ENCODE measurements at regions not wholly inside any gene's neighbourhood (a gene's known extent, or its start where the extent isn't known, plus 50 kb on each side); places are given as distances from the start of the nearest gene placed in this dataset.

- Histone ChIP-seq H3K27me3 (ENCODE audit: control insufficient read depth, insufficient read depth, low read length) (no peaks in the 10 kb centered on the region), H3K4me1 (ENCODE audit: control insufficient read depth, insufficient read depth, low read length) (no peaks in the 10 kb centered on the region), H3K4me3 (ENCODE audit: low read depth, low read length) (no peak overlapping the region), H3K36me3 (ENCODE audit: control insufficient read depth, insufficient read depth, low read length) (no peaks in the 10 kb centered on the region), H3K9me3 (ENCODE audit: control insufficient read depth, insufficient read depth, low read length) (no peaks in the 10 kb centered on the region), H3K9ac (ENCODE audit: low read depth, low read length) (no peak overlapping the region)
Observed at GRCh38 chr2:215760557-215760956, 252.8 kb downstream of the MREG start.

GRCh38 chr2:215760091-215760490 lies 253.3 kb downstream of the MREG start:
- H3K9ac ChIP-seq (ENCODE audit: low read depth, low read length) = no peak overlapping the region
- no peaks in the 10 kb centered on the region for H3K4me1 ChIP-seq (ENCODE audit: control insufficient read depth, insufficient read depth, low read length)
- H3K9me3 ChIP-seq (ENCODE audit: control insufficient read depth, insufficient read depth, low read length) = no peaks in the 10 kb centered on the region
- no peaks in the 10 kb centered on the region for H3K36me3 ChIP-seq (ENCODE audit: control insufficient read depth, insufficient read depth, low read length)
- no peaks in the 10 kb centered on the region for H3K27me3 ChIP-seq (ENCODE audit: control insufficient read depth, insufficient read depth, low read length)
- H3K4me3 ChIP-seq (ENCODE audit: low read depth, low read length) = no peak overlapping the region

GRCh38 chr2:215758691-215759090 lies 254.7 kb downstream of the MREG start:
- no peaks in the 10 kb centered on the region for H3K9me3 ChIP-seq (ENCODE audit: control insufficient read depth, insufficient read depth, low read length)
- no peak overlapping the region for H3K4me3 ChIP-seq (ENCODE audit: low read depth, low read length)
- H3K27me3 ChIP-seq (ENCODE audit: control insufficient read depth, insufficient read depth, low read length) = no peaks in the 10 kb centered on the region
- H3K4me1 ChIP-seq (ENCODE audit: control insufficient read depth, insufficient read depth, low read length) = no peaks in the 10 kb centered on the region
- no peaks in the 10 kb centered on the region for H3K36me3 ChIP-seq (ENCODE audit: control insufficient read depth, insufficient read depth, low read length)
- H3K9ac ChIP-seq (ENCODE audit: low read depth, low read length) = no peak overlapping the region

GRCh38 chr2:215756346-215756730 lies 257.0 kb downstream of the MREG start:
- Histone ChIP-seq H3K27me3 (ENCODE audit: control insufficient read depth, insufficient read depth, low read length) (no peaks in the 10 kb centered on the region), H3K9ac (ENCODE audit: low read depth, low read length) (no peak overlapping the region), H3K4me1 (ENCODE audit: control insufficient read depth, insufficient read depth, low read length) (no peaks in the 10 kb centered on the region), H3K36me3 (ENCODE audit: control insufficient read depth, insufficient read depth, low read length) (no peaks in the 10 kb centered on the region), H3K9me3 (ENCODE audit: control insufficient read depth, insufficient read depth, low read length) (no peaks in the 10 kb centered on the region), H3K4me3 (ENCODE audit: low read depth, low read length) (no peak overlapping the region)

- H3K4me1 ChIP-seq (ENCODE audit: control insufficient read depth, insufficient read depth, low read length) = no peaks in the 10 kb centered on the region
- H3K9me3 ChIP-seq (ENCODE audit: control insufficient read depth, insufficient read depth, low read length) = no peaks in the 10 kb centered on the region
- H3K9ac ChIP-seq (ENCODE audit: low read depth, low read length) = no peak overlapping the region
- H3K27me3 ChIP-seq (ENCODE audit: control insufficient read depth, insufficient read depth, low read length) = no peaks in the 10 kb centered on the region
- H3K4me3 ChIP-seq (ENCODE audit: low read depth, low read length) = no peak overlapping the region
- no peaks in the 10 kb centered on the region for H3K36me3 ChIP-seq (ENCODE audit: control insufficient read depth, insufficient read depth, low read length)
Observed at GRCh38 chr2:215755641-215756345, 257.6 kb downstream of the MREG start.

- Histone ChIP-seq H3K36me3 (ENCODE audit: control insufficient read depth, insufficient read depth, low read length) (no peaks in the 10 kb centered on the region), H3K9ac (ENCODE audit: low read depth, low read length) (no peak overlapping the region), H3K4me1 (ENCODE audit: control insufficient read depth, insufficient read depth, low read length) (no peaks in the 10 kb centered on the region), H3K27me3 (ENCODE audit: control insufficient read depth, insufficient read depth, low read length) (no peaks in the 10 kb centered on the region), H3K4me3 (ENCODE audit: low read depth, low read length) (no peak overlapping the region), H3K9me3 (ENCODE audit: control insufficient read depth, insufficient read depth, low read length) (no peaks in the 10 kb centered on the region)
Observed at GRCh38 chr2:215754546-215754945, 258.8 kb downstream of the MREG start.

- Histone ChIP-seq H3K4me3 (ENCODE audit: low read depth, low read length) (no peak overlapping the region), H3K27me3 (ENCODE audit: control insufficient read depth, insufficient read depth, low read length) (no peaks in the 10 kb centered on the region), H3K36me3 (ENCODE audit: control insufficient read depth, insufficient read depth, low read length) (no peaks in the 10 kb centered on the region), H3K9me3 (ENCODE audit: control insufficient read depth, insufficient read depth, low read length) (no peaks in the 10 kb centered on the region), H3K4me1 (ENCODE audit: control insufficient read depth, insufficient read depth, low read length) (no peaks in the 10 kb centered on the region), H3K9ac (ENCODE audit: low read depth, low read length) (no peak overlapping the region)
Observed at GRCh38 chr2:215753808-215754207, 259.5 kb downstream of the MREG start.

GRCh38 chr2:215752991-215753390 lies 260.4 kb downstream of the MREG start:
- no peaks in the 10 kb centered on the region for H3K9me3 ChIP-seq (ENCODE audit: control insufficient read depth, insufficient read depth, low read length)
- no peaks in the 10 kb centered on the region for H3K36me3 ChIP-seq (ENCODE audit: control insufficient read depth, insufficient read depth, low read length)
- H3K27me3 ChIP-seq (ENCODE audit: control insufficient read depth, insufficient read depth, low read length) = no peaks in the 10 kb centered on the region
- no peak overlapping the region for H3K4me3 ChIP-seq (ENCODE audit: low read depth, low read length)
- H3K9ac ChIP-seq (ENCODE audit: low read depth, low read length) = no peak overlapping the region
- no peaks in the 10 kb centered on the region for H3K4me1 ChIP-seq (ENCODE audit: control insufficient read depth, insufficient read depth, low read length)

GRCh38 chr2:215752436-215752835 lies 260.9 kb downstream of the MREG start:
- Histone ChIP-seq H3K9ac (ENCODE audit: low read depth, low read length) (no peak overlapping the region), H3K36me3 (ENCODE audit: control insufficient read depth, insufficient read depth, low read length) (no peaks in the 10 kb centered on the region), H3K27me3 (ENCODE audit: control insufficient read depth, insufficient read depth, low read length) (no peaks in the 10 kb centered on the region), H3K4me3 (ENCODE audit: low read depth, low read length) (no peak overlapping the region), H3K9me3 (ENCODE audit: control insufficient read depth, insufficient read depth, low read length) (no peaks in the 10 kb centered on the region), H3K4me1 (ENCODE audit: control insufficient read depth, insufficient read depth, low read length) (no peaks in the 10 kb centered on the region)

DNA sequence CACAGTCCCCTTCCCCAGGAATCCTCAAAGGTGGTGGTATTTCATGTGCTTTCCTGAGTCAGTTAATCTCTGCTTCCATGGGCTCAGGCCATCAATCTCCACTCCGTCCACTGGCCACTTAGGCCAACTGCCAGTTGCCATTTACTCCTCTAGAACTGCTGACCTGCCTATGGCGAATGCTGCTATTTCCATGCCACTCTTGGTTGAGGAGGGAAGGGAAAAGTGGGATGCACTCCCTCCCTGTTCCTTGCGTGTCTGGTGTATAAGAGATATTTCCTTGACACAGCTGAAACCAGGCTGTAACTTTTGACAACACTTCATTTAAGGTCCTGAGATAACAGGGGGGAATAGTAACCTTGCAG lies 261.5 kb downstream of the MREG start:
- H3K9ac ChIP-seq (ENCODE audit: low read depth, low read length) = no peak overlapping the region
- no peaks in the 10 kb centered on the region for H3K9me3 ChIP-seq (ENCODE audit: control insufficient read depth, insufficient read depth, low read length)
- no peaks in the 10 kb centered on the region for H3K27me3 ChIP-seq (ENCODE audit: control insufficient read depth, insufficient read depth, low read length)
- H3K36me3 ChIP-seq (ENCODE audit: control insufficient read depth, insufficient read depth, low read length) = no peaks in the 10 kb centered on the region
- no peaks in the 10 kb centered on the region for H3K4me1 ChIP-seq (ENCODE audit: control insufficient read depth, insufficient read depth, low read length)
- H3K4me3 ChIP-seq (ENCODE audit: low read depth, low read length) = no peak overlapping the region

DNA sequence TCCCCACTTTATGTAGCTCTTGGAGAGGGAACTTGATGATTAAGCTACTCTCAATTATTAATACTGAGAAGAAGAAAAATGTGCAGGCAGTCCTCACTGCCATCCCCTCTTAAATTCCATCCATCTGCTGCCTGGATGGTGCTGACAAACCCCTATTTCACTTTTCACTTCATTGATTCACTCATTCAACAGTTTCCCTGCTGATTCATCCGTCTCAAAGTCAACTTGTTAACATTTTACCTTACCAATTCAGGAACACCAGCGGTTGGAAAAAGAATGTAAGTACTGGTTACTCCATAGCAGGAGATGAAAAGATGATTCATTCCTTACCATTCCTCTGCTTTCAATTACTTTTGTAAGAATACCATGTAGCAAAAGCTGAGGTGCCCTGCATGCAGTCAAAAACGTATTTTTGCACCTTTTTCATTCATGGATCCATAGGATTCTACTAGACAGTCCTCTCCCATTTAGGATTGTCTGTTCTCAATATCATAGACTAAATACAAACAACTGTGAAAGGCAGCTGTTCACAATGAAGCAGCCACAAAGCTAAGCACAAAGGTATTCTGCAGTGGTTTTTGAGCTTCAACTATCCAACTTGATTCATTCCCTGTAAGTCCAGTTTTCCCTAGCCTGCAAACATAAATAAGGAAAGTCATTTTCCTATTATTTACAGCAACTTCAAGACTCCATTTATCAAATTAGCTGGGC lies 262.0 kb downstream of the MREG start:
- H3K27me3 ChIP-seq (ENCODE audit: control insufficient read depth, insufficient read depth, low read length) = no peaks in the 10 kb centered on the region
- no peaks in the 10 kb centered on the region for H3K4me1 ChIP-seq (ENCODE audit: control insufficient read depth, insufficient read depth, low read length)
- H3K4me3 ChIP-seq (ENCODE audit: low read depth, low read length) = no peak overlapping the region
- H3K9ac ChIP-seq (ENCODE audit: low read depth, low read length) = no peak overlapping the region
- H3K36me3 ChIP-seq (ENCODE audit: control insufficient read depth, insufficient read depth, low read length) = no peaks in the 10 kb centered on the region
- H3K9me3 ChIP-seq (ENCODE audit: control insufficient read depth, insufficient read depth, low read length) = no peaks in the 10 kb centered on the region

DNA sequence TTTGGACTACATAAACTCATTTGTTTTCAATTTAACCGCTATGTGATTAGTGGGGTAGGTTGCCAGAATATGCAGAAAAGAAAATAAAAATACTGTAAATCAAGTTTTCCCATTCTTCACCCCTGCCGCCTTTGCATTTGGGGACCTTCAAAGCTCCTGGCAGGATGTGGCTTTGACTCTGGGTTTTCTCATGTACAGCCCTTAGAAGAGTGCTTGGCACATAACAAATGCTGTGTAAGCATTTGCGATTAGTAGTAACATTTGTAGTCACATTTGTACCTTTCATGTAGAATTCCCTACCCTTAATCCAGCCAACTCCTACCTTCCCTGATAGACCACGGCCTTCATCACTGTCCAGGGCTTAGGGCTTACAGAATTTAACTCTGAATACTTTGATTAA lies 262.6 kb downstream of the MREG start:
- H3K4me1 ChIP-seq (ENCODE audit: control insufficient read depth, insufficient read depth, low read length) = no peaks in the 10 kb centered on the region
- H3K9me3 ChIP-seq (ENCODE audit: control insufficient read depth, insufficient read depth, low read length) = no peaks in the 10 kb centered on the region
- H3K27me3 ChIP-seq (ENCODE audit: control insufficient read depth, insufficient read depth, low read length) = no peaks in the 10 kb centered on the region
- no peak overlapping the region for H3K9ac ChIP-seq (ENCODE audit: low read depth, low read length)
- H3K36me3 ChIP-seq (ENCODE audit: control insufficient read depth, insufficient read depth, low read length) = no peaks in the 10 kb centered on the region
- H3K4me3 ChIP-seq (ENCODE audit: low read depth, low read length) = no peak overlapping the region

All from iPS-15b (cell line).